ENCODE measurements at regions not wholly inside any gene's neighbourhood (a gene's known extent, or its start where the extent isn't known, plus 50 kb on each side); places are given as distances from the start of the nearest gene placed in this dataset.
"Not testable (repeated sequence)": the region's sequence is repeated elsewhere in the genome, so short reads cannot be mapped to it uniquely, and the experiment has no call there.

GRCh38 chr3:198157231-198157868 is 197.3 kb downstream of the LMLN start:
- not testable (repeated sequence) for TF ChIP-seq CTCF, POLR2A (IDR thresholded peaks at IDR 0.05)
